ENCODE measurements at regions not wholly inside any gene's neighbourhood (a gene's known extent, or its start where the extent isn't known, plus 50 kb on each side); places are given as distances from the start of the nearest gene placed in this dataset.
"Not testable (repeated sequence)": the region's sequence is repeated elsewhere in the genome, so short reads cannot be mapped to it uniquely, and the experiment has no call there.

- Histone ChIP-seq H3K27ac (no peak overlapping the region), H3K9me3 (no peaks in the 10 kb centered on the region), H3K4me3 (no peak overlapping the region), H3K36me3 (no peaks in the 10 kb centered on the region), H3K27me3 (peaks cover 0 to 2% (median 0%) of the 10 kb centered on the region in 9 donors), H3K4me1 (peaks cover 0 to 17% (median 5%) of the 10 kb centered on the region in 12 donors)
- intact Hi-C loops (cut with DNase I): loop anchor here in 1 of 10 donors (10.0 kb wide), 1 partner anchor 158 kb away; the partner anchor contains the start of gene LIPG
- DNase-seq: no peak
- TF ChIP-seq CTCF (IDR thresholded peaks at IDR 0.05) (no peak), POLR2A (IDR thresholded peaks at IDR 0.05) (no peak)
- 56 to 89% (median 72%) methylated on average over 4 of the region's 4 CpGs for WGBS, 4 donors
- no peak for ATAC-seq
Observed at GRCh38 chr18:49722477-49722876, 90.9 kb downstream of the ACAA2 start.

- Histone ChIP-seq H3K27ac (no peak overlapping the region), H3K27me3 (peaks cover 0 to 6% (median 0%) of the 10 kb centered on the region in 9 donors), H3K4me3 (no peak overlapping the region), H3K9me3 (no peaks in the 10 kb centered on the region), H3K4me1 (peaks cover 0 to 17% (median 5%) of the 10 kb centered on the region in 12 donors), H3K36me3 (no peaks in the 10 kb centered on the region)
- 80 to 84% (median 80%) methylated on average over 3 of the region's 3 CpGs for WGBS, 4 donors
- DNase-seq (no peak), ATAC-seq (no peak)
- TF ChIP-seq CTCF (IDR thresholded peaks at IDR 0.05) (no peak), POLR2A (IDR thresholded peaks at IDR 0.05) (no peak)
- intact Hi-C loops (cut with DNase I): loop anchor here in 1 of 10 donors (10.0 kb wide), 1 partner anchor 157 kb away; the partner anchor contains the start of gene LIPG
Observed at GRCh38 chr18:49721981-49722380, 91.4 kb downstream of the ACAA2 start.

GRCh38 chr18:49720944-49721343 is 92.4 kb downstream of the ACAA2 start:
- WGBS, 4 donors: 90 to 94% (median 93%) methylated on average over 3 of the region's 3 CpGs
- DNase-seq, H3K36me3 ChIP-seq, H3K27me3 ChIP-seq, ATAC-seq, H3K4me3 ChIP-seq, H3K27ac ChIP-seq, H3K9me3 ChIP-seq: not testable (repeated sequence)
- H3K4me1 ChIP-seq: peaks cover 0 to 17% (median 5%) of the 10 kb centered on the region in 12 donors
- intact Hi-C loops (cut with DNase I): loop anchor here in 1 of 10 donors (10.0 kb wide), 1 partner anchor 156 kb away; the partner anchor contains the start of gene LIPG

DNA sequence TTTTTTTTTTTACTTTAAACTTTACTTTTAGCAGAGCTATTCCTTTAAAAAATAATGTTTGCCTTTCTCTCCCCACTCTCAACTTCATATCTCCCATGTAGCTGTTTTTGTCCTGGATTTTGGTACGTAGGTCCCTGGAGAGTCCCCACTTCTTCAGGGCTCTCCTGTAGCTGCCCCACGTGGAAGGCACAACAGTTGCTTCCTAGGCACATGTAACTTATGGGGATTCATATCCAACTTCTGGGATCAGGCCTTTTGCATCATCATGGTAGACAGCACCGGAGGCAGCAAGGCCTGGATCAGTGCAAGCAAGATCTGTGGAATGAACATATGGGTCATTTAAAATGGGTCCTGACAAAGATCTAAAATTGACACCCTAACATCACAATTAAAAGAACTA is 95.7 kb downstream of the ACAA2 start:
- intact Hi-C loops (cut with DNase I): no loop called here
- DNase-seq (no peak), ATAC-seq (no peak)
- no peaks in the 10 kb centered on the region for H3K9me3 ChIP-seq
- peaks cover 0 to 8% (median 0%) of the 10 kb centered on the region in 9 donors for H3K27me3 ChIP-seq
- no peaks in the 10 kb centered on the region for H3K36me3 ChIP-seq
- 78 to 82% (median 79%) methylated on average over 3 of the region's 3 CpGs for WGBS, 4 donors
- TF ChIP-seq CTCF (IDR thresholded peaks at IDR 0.05): no peak
- no peak for TF ChIP-seq POLR2A (IDR thresholded peaks at IDR 0.05)
- peaks cover 0 to 1% (median 0%) of the 10 kb centered on the region in 12 donors for H3K4me1 ChIP-seq
- no peak overlapping the region for H3K4me3 ChIP-seq
- H3K27ac ChIP-seq: no peak overlapping the region

- no peak overlapping the region for H3K4me3 ChIP-seq
- H3K27ac ChIP-seq: no peak overlapping the region
- intact Hi-C loops (cut with DNase I): no loop called here
- no peaks in the 10 kb centered on the region for H3K4me1 ChIP-seq
- H3K9me3 ChIP-seq: no peaks in the 10 kb centered on the region
- ATAC-seq: no peak
- no peaks in the 10 kb centered on the region for H3K36me3 ChIP-seq
- TF ChIP-seq CTCF (IDR thresholded peaks at IDR 0.05) (no peak), POLR2A (IDR thresholded peaks at IDR 0.05) (no peak)
- DNase-seq: no peak
- WGBS, 4 donors: 67 to 75% (median 74%) methylated on average over 5 to 6 of the region's 6 CpGs
- H3K27me3 ChIP-seq: peaks cover 0 to 8% (median 0%) of the 10 kb centered on the region in 9 donors
Observed at GRCh38 chr18:49716035-49716434, 97.3 kb downstream of the ACAA2 start.
